GM12878 (cell line): ENCODE measurements at regions not wholly inside any gene's neighbourhood (a gene's known extent, or its start where the extent isn't known, plus 50 kb on each side); places are given as distances from the start of the nearest gene placed in this dataset.

ENCODE experiments used
- POLR2A ChIP-seq: IDR thresholded peaks from 2 replicates; pipeline ENCODE4 v1.6.1; 2011; ENCODE audit warnings: low read depth, mild to moderate bottlenecking, low read length
- YBX1 ChIP-seq: fragments of 450-650 bp; IDR thresholded peaks from 2 replicates; pipeline ENCODE4 v1.6.1; 2016; ENCODE audit warnings: antibody characterized with exemption
- TF ChIP-seq, protein P1 (sequence below): IDR thresholded peaks from 2 replicates; pipeline ENCODE4 v1.6.1; 2012; ENCODE audit warnings: mild to moderate bottlenecking, low read depth, low read length

GRCh38 chr11:87437844-87438223 is 400.1 kb downstream of the TMEM135 start:
- TF ChIP-seq POLR2A (no peak), YBX1 (no peak)
- TF ChIP-seq, protein P1, sequence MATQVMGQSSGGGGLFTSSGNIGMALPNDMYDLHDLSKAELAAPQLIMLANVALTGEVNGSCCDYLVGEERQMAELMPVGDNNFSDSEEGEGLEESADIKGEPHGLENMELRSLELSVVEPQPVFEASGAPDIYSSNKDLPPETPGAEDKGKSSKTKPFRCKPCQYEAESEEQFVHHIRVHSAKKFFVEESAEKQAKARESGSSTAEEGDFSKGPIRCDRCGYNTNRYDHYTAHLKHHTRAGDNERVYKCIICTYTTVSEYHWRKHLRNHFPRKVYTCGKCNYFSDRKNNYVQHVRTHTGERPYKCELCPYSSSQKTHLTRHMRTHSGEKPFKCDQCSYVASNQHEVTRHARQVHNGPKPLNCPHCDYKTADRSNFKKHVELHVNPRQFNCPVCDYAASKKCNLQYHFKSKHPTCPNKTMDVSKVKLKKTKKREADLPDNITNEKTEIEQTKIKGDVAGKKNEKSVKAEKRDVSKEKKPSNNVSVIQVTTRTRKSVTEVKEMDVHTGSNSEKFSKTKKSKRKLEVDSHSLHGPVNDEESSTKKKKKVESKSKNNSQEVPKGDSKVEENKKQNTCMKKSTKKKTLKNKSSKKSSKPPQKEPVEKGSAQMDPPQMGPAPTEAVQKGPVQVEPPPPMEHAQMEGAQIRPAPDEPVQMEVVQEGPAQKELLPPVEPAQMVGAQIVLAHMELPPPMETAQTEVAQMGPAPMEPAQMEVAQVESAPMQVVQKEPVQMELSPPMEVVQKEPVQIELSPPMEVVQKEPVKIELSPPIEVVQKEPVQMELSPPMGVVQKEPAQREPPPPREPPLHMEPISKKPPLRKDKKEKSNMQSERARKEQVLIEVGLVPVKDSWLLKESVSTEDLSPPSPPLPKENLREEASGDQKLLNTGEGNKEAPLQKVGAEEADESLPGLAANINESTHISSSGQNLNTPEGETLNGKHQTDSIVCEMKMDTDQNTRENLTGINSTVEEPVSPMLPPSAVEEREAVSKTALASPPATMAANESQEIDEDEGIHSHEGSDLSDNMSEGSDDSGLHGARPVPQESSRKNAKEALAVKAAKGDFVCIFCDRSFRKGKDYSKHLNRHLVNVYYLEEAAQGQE: no peak
